ENCODE measurements at regions not wholly inside any gene's neighbourhood (a gene's known extent, or its start where the extent isn't known, plus 50 kb on each side); places are given as distances from the start of the nearest gene placed in this dataset.

- no peak for DNase-seq
These were observed 156.7 kb upstream of the CSF3R start for GRCh38 chr1:36639461-36639860.

GRCh38 chr1:36638268-36638667, 155.6 kb upstream of the CSF3R start:
- DNase-seq = no peak

- DNase-seq = no peak
These were observed 153.5 kb upstream of the CSF3R start for GRCh38 chr1:36636206-36636605.

GRCh38 chr1:36635284-36635683, 152.6 kb upstream of the CSF3R start:
- no peak for DNase-seq

- no peak for DNase-seq
These were observed 146.1 kb upstream of the CSF3R start for GRCh38 chr1:36628804-36629203.

- no peak for DNase-seq
These were observed 143.7 kb upstream of the CSF3R start for GRCh38 chr1:36626435-36626834.

- DNase-seq = no peak
These were observed 143.2 kb upstream of the CSF3R start for GRCh38 chr1:36625935-36626310.

GRCh38 chr1:36625253-36625934, 142.7 kb upstream of the CSF3R start:
- no peak for DNase-seq

- no peak for DNase-seq
These were observed 141.8 kb upstream of the CSF3R start for GRCh38 chr1:36624466-36624865.

- DNase-seq = no peak
These were observed 140.3 kb upstream of the CSF3R start for GRCh38 chr1:36622741-36623648.

- DNase-seq = no peak
These were observed 138.8 kb upstream of the CSF3R start for GRCh38 chr1:36621531-36621930.

GRCh38 chr1:36620142-36620541, 137.4 kb upstream of the CSF3R start:
- no peak for DNase-seq

GRCh38 chr1:36614991-36615390, 132.3 kb upstream of the CSF3R start:
- DNase-seq = no peak

GRCh38 chr1:36614571-36614970, 131.9 kb upstream of the CSF3R start:
- DNase-seq = no peak

- DNase-seq = no peak
These were observed 131.0 kb upstream of the CSF3R start for GRCh38 chr1:36613721-36614120.

- no peak for DNase-seq
These were observed 130.2 kb upstream of the CSF3R start for GRCh38 chr1:36612881-36613280.

GRCh38 chr1:36612121-36612520, 129.4 kb upstream of the CSF3R start:
- DNase-seq = no peak

- peak; percentile 11 for DNase-seq
These were observed 126.7 kb upstream of the CSF3R start for GRCh38 chr1:36609241-36610027.

GRCh38 chr1:36608272-36608671, 125.6 kb upstream of the CSF3R start:
- DNase-seq = no peak

GRCh38 chr1:36607263-36607651, 124.5 kb upstream of the CSF3R start:
- no peak for DNase-seq

- DNase-seq = no peak
These were observed 124.0 kb upstream of the CSF3R start for GRCh38 chr1:36606641-36607262.

- DNase-seq = no peak
These were observed 123.4 kb upstream of the CSF3R start for GRCh38 chr1:36605942-36606640.
